ENCODE measurements at regions not wholly inside any gene's neighbourhood (a gene's known extent, or its start where the extent isn't known, plus 50 kb on each side); places are given as distances from the start of the nearest gene placed in this dataset.

DNA sequence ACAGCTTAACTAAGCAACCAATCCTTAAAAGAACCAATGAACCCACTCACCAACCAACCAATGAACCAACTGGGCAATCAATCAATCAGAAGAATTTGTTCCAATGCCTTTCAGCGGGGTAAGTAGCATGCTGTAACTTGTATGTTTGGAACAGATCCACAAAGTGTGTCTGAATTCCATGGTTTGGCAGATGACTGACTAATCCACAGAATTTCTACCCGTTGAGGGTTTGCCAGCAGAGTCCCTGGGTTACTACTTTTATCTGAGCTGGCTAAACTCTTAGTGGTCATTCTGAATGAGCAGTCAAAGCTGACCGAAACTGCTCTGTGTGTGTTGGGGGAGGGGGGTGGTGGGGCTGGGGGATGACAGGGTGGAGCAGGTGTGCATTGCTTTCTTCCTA is 125.0 kb upstream of the JAG1 start:
- H3K4me1 Mint-ChIP-seq (ENCODE audit: low read depth): no peaks in the 10 kb centered on the region
- no peak overlapping the region for H3K4me3 Mint-ChIP-seq
- DNase-seq (ENCODE audit: low spot score): no peak
- H3K27ac Mint-ChIP-seq: no peak overlapping the region
- H3K27me3 Mint-ChIP-seq (ENCODE audit: insufficient read depth): no peaks in the 10 kb centered on the region
- intact Hi-C loops (cut with micrococcal nuclease): no loop called here
- H3K36me3 Mint-ChIP-seq (ENCODE audit: low read depth): no peaks in the 10 kb centered on the region
- no peaks in the 10 kb centered on the region for H3K9me3 Mint-ChIP-seq

DNA sequence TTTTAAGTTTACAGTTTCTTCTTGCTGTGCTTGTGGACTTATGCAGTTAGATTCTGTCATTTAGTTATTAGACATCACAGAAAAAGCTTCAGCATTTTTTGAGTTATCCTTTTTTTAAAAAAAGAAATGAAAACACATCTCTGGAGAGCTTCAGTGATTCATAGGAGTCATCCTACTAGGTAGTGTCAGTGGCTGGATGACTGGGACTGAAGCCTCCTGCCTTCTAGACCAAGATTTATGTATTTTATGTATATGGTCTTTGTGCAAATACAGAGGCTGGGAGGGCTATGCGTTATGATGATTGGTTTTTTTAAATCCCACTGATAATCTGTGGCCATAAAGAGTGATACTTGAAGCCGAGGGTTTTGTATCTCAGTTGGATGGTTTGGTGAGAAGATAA is 125.9 kb upstream of the JAG1 start:
- no peak overlapping the region for H3K4me3 Mint-ChIP-seq
- no peaks in the 10 kb centered on the region for H3K36me3 Mint-ChIP-seq (ENCODE audit: low read depth)
- intact Hi-C loops (cut with micrococcal nuclease): no loop called here
- H3K27me3 Mint-ChIP-seq (ENCODE audit: insufficient read depth): no peaks in the 10 kb centered on the region
- H3K27ac Mint-ChIP-seq: no peak overlapping the region
- H3K9me3 Mint-ChIP-seq: no peaks in the 10 kb centered on the region
- DNase-seq (ENCODE audit: low spot score): no peak
- no peaks in the 10 kb centered on the region for H3K4me1 Mint-ChIP-seq (ENCODE audit: low read depth)

DNA sequence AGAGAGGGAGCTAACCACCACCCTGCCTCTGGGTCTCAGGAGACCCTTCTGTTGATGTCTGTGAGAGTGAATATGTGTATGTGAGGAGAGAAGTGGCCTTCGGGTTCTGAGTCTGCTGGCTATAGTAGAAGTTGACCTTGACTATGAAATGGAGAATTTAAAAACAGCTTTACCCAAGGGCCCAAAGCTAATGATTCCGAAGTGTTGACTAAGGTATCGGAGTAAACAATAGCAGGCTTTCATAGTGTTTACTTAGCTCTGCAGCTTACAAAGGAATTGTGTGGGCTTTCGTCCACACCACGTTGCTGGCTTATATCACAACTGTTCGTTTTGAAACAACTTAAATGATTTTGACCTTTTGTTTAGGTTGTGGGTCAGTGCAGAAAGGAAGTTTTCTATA is 126.5 kb upstream of the JAG1 start:
- H3K36me3 Mint-ChIP-seq (ENCODE audit: low read depth): no peaks in the 10 kb centered on the region
- H3K27me3 Mint-ChIP-seq (ENCODE audit: insufficient read depth): no peaks in the 10 kb centered on the region
- no peaks in the 10 kb centered on the region for H3K9me3 Mint-ChIP-seq
- intact Hi-C loops (cut with micrococcal nuclease): no loop called here
- H3K4me3 Mint-ChIP-seq: no peak overlapping the region
- DNase-seq (ENCODE audit: low spot score): no peak
- no peaks in the 10 kb centered on the region for H3K4me1 Mint-ChIP-seq (ENCODE audit: low read depth)
- no peak overlapping the region for H3K27ac Mint-ChIP-seq

DNA sequence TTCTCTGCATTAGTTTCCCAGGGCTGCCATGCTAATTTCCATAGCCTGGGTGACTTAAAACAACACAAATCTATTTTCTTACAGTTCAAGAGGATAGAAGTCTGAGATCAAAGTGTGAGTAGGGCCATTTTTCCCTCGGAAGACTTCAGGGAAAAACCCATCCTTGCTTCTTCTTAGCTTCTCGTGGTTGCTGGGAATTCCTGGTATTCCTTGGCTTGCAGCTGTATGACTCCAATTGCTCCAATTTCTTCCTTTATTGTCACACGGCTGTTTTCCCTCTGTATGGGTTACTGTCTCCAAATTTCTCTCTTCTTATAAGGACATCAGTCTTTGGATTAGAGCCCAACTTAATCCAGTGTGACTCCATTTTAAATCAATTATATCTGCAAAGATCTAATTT is 128.4 kb upstream of the JAG1 start:
- intact Hi-C loops (cut with micrococcal nuclease): no loop called here
- no peak for DNase-seq (ENCODE audit: low spot score)
- Mint-ChIP-seq H3K4me3 (no peak overlapping the region), H3K27me3 (ENCODE audit: insufficient read depth) (no peaks in the 10 kb centered on the region), H3K4me1 (ENCODE audit: low read depth) (no peaks in the 10 kb centered on the region), H3K9me3 (no peaks in the 10 kb centered on the region), H3K36me3 (ENCODE audit: low read depth) (no peaks in the 10 kb centered on the region), H3K27ac (no peak overlapping the region)

DNA sequence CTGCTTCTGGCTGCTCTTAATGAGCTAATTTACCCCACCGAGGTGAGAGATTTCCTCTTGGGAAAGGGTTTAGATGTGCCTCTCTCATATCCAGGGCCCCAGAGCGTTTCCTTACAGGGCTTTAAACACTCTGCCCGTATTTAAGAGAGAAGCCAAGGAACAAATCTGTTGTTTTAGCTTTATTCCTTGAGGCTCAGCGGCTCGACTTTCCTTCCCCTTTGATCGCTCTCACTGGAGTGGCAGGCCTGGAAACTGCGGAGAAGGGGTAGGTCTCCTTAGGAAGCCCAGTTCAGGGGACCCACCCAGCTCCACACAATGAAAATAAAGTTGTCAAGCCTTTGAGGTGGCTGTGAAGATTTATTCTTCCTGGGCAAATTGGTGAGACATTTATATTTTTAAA is 132.0 kb upstream of the JAG1 start:
- H3K27me3 Mint-ChIP-seq (ENCODE audit: insufficient read depth): no peaks in the 10 kb centered on the region
- intact Hi-C loops (cut with micrococcal nuclease): no loop called here
- no peak overlapping the region for H3K27ac Mint-ChIP-seq
- peaks cover 5% of the 10 kb centered on the region for H3K9me3 Mint-ChIP-seq
- no peak for DNase-seq (ENCODE audit: low spot score)
- H3K36me3 Mint-ChIP-seq (ENCODE audit: low read depth): no peaks in the 10 kb centered on the region
- H3K4me1 Mint-ChIP-seq (ENCODE audit: low read depth): no peaks in the 10 kb centered on the region
- H3K4me3 Mint-ChIP-seq: no peak overlapping the region

DNA sequence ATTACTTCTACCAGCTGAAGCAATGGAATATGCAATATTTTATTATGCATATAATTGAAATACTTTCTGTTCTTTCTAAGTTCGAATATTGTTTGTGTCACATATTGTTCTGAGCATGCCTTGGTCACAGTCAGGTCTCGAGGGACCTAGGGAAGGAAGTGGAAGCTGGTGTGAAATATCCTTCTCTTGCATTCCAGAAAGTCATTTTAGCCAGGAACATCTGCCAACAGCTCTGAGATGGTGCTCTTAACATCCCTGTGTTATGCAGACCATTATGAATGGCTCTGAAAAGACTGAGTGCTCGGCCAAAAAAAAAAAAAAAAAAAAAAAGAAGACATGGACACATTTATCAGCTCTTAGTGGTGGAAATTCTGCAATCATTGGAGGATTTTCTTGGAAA is 132.7 kb upstream of the JAG1 start:
- no peak overlapping the region for H3K27ac Mint-ChIP-seq
- intact Hi-C loops (cut with micrococcal nuclease): no loop called here

DNA sequence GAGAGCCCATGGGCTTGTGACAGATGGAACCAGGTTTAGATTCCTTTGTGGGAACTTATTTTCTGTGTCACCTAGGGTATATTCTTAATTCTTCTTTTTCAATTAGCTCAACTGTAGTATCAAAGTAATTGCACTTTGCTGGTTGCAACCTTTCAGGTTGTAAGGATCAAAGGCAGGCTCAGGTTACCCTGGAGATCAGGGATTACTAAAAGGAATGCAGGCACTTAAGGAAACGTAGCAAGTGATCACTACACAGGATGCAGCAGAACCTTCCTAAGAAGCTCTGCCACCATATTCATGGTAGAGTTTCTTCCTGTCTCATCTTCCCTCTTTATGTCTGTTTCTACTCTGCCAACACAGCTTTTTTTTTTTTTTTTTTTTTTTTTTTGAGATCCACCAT is 133.2 kb upstream of the JAG1 start:
- no peak for DNase-seq (ENCODE audit: low spot score)
- H3K9me3 Mint-ChIP-seq: peaks cover 5% of the 10 kb centered on the region
- H3K27me3 Mint-ChIP-seq (ENCODE audit: insufficient read depth): no peaks in the 10 kb centered on the region
- no peaks in the 10 kb centered on the region for H3K4me1 Mint-ChIP-seq (ENCODE audit: low read depth)
- H3K27ac Mint-ChIP-seq: no peak overlapping the region
- intact Hi-C loops (cut with micrococcal nuclease): no loop called here
- no peak overlapping the region for H3K4me3 Mint-ChIP-seq
- no peaks in the 10 kb centered on the region for H3K36me3 Mint-ChIP-seq (ENCODE audit: low read depth)

More for the DNA sequence above, 132.7 kb upstream of the JAG1 start:
- Mint-ChIP-seq H3K4me3 (no peak overlapping the region), H3K36me3 (ENCODE audit: low read depth) (no peaks in the 10 kb centered on the region), H3K4me1 (ENCODE audit: low read depth) (no peaks in the 10 kb centered on the region), H3K9me3 (peaks cover 5% of the 10 kb centered on the region), H3K27me3 (ENCODE audit: insufficient read depth) (no peaks in the 10 kb centered on the region)
- DNase-seq (ENCODE audit: low spot score): no peak

DNA sequence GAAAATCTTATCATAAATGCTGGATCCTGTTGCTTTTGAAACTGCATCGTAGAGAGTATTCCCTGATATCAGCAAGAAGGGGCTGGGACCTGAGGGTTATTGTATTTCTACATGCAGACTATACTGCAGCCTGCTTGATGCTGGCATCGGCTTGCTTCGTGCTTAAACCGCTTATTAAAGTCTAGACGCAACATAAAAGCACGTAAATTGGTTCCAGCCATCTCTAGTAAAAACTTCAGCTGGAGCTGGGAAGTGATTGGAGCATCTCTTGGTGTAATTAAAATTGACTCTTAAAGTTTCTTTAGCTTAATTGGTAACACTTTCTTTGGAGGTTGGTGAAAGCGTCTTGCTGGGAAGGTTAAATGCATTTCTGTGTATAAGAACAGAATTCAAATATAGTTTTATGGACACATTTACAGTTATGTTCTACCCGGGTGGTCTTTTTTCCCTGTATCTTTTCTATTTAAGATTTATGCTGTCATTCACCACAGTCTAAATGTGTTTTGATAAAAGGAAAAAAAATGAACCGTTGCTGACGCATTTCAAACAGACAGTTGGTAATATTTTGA is 139.0 kb upstream of the JAG1 start:
- DNase-seq (ENCODE audit: low spot score): no peak
- H3K9me3 Mint-ChIP-seq: peaks cover 5% of the 10 kb centered on the region
- intact Hi-C loops (cut with micrococcal nuclease): no loop called here
- H3K4me3 Mint-ChIP-seq: no peak overlapping the region
- H3K27ac Mint-ChIP-seq: no peak overlapping the region
- H3K4me1 Mint-ChIP-seq (ENCODE audit: low read depth): no peaks in the 10 kb centered on the region
- no peaks in the 10 kb centered on the region for H3K36me3 Mint-ChIP-seq (ENCODE audit: low read depth)
- no peaks in the 10 kb centered on the region for H3K27me3 Mint-ChIP-seq (ENCODE audit: insufficient read depth)

DNA sequence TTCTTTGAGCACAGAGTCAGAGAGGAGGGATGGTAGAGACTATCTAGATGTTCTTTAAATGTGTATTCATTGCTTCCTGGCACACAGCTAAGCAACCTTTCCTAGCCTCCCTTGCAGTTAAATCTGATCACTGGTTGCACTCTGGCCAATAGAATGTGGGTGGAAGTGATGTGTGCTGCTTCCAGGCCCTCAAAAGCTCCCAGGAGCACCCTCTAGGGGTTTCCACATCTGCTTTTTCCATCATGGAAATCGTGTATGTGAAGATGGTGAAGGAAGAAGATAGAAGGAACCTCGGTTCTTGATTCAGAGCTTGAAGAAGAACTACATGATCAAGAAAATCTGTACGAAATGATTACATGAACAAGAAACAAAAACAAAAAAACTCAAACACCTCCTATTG is 149.8 kb upstream of the JAG1 start:
- no peak for DNase-seq (ENCODE audit: low spot score)
- Mint-ChIP-seq H3K27me3 (ENCODE audit: insufficient read depth) (no peaks in the 10 kb centered on the region), H3K4me3 (no peak overlapping the region), H3K27ac (no peak overlapping the region), H3K4me1 (ENCODE audit: low read depth) (no peaks in the 10 kb centered on the region), H3K9me3 (peaks cover 6% of the 10 kb centered on the region), H3K36me3 (ENCODE audit: low read depth) (no peaks in the 10 kb centered on the region)
- intact Hi-C loops (cut with micrococcal nuclease): no loop called here

DNA sequence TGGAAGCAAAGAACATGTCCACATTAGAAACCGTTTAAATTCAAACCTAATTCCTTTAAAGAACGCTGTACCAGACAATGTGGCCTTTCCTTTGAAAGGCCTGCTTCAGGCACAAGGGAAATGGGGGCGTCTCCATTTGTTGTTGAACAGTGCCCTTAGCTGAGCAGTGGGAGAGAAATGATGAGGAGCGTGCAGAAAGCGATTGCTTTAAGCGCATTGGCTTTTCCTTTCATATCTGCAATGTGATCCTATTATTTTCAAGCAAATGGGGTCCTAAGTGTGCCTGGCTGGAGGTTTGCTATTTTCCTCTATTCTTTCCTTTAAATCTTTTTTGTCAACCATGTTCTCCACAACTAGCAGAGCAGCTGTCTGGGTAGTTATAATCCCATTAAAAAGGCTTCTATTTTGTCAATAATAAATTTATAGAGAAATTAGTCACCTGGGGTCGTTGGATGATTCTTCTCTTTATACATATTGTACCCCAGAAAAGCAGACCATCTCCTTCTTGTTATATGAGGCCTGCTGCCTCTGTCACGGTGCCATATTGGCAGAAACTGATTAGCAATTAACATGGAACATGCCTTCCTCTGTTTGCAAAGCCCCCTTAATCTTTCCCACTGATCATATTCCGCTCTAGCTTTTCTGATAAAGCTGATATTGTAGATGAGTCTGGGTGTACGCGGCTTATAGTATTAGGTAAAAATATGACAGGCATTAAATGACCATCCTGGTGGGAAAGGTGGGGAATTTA is 151.1 kb upstream of the JAG1 start:
- Mint-ChIP-seq H3K27ac (no peak overlapping the region), H3K4me1 (ENCODE audit: low read depth) (no peaks in the 10 kb centered on the region), H3K9me3 (no peaks in the 10 kb centered on the region), H3K36me3 (ENCODE audit: low read depth) (no peaks in the 10 kb centered on the region), H3K4me3 (no peak overlapping the region), H3K27me3 (ENCODE audit: insufficient read depth) (no peaks in the 10 kb centered on the region)
- intact Hi-C loops (cut with micrococcal nuclease): no loop called here
- no peak for DNase-seq (ENCODE audit: low spot score)

DNA sequence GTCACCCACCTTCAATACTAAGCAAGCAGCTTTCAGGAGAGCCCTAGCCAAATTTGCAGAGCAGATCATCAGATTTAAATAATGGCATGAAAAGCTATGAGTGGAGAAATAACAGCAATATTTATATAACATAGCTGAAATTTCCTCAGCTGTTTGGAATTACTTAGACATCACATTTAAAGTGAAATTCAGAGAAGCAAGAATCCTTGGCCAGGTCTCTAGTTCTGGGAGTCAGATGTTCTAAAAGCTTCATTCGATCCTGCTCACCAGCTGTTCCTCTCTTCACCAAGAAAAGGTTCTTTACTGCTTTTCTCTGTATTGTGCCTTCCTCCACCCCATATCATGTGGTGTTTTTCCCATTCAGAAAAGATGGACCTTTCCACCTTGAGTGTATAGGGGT is 152.3 kb upstream of the JAG1 start:
- intact Hi-C loops (cut with micrococcal nuclease): no loop called here
- Mint-ChIP-seq H3K27ac (no peak overlapping the region), H3K4me3 (no peak overlapping the region), H3K4me1 (ENCODE audit: low read depth) (no peaks in the 10 kb centered on the region), H3K9me3 (no peaks in the 10 kb centered on the region), H3K27me3 (ENCODE audit: insufficient read depth) (no peaks in the 10 kb centered on the region), H3K36me3 (ENCODE audit: low read depth) (no peaks in the 10 kb centered on the region)
- no peak for DNase-seq (ENCODE audit: low spot score)

DNA sequence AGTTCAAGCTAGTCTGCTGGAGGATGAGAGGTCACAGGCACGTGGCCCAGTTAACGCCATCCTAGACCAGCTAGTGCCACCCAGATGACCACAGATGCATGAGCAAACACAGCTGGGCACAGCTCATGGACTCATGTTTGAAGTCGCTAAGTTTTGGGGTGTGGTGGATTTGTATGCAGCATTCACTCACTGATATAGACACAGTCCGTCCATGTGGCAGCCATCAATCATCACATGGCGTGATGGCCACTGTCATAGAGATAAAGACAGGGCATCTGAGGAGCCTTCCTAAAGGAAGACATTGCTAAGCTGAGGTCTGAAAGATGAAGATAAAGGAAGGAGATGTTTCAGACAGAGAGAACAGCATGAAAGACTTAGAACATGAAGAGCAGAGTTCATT is 154.4 kb upstream of the JAG1 start:
- no peak for DNase-seq (ENCODE audit: low spot score)
- H3K9me3 Mint-ChIP-seq: no peaks in the 10 kb centered on the region
- intact Hi-C loops (cut with micrococcal nuclease): no loop called here
- no peaks in the 10 kb centered on the region for H3K36me3 Mint-ChIP-seq (ENCODE audit: low read depth)
- H3K4me3 Mint-ChIP-seq: no peak overlapping the region
- H3K27me3 Mint-ChIP-seq (ENCODE audit: insufficient read depth): no peaks in the 10 kb centered on the region
- H3K27ac Mint-ChIP-seq: no peak overlapping the region
- no peaks in the 10 kb centered on the region for H3K4me1 Mint-ChIP-seq (ENCODE audit: low read depth)

DNA sequence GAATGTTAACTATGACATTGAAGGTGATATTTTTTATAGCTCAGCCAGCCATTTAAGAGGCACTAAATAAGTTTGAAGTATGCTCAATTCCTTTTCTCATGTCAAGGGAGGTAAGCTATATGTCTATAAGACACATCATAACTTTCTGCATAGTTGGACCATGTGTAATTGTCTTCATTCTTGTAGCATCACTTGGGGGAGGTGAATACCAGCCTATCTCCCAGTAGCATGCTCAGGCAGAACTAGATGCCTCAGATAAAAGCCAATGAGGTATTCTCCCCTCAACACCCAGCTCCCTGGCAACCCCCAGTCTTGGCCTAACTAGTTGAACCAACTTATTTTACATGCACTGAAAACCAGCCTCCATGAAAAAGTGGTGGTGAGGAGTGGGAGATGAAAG is 158.3 kb upstream of the JAG1 start:
- Mint-ChIP-seq H3K36me3 (ENCODE audit: low read depth) (no peaks in the 10 kb centered on the region), H3K4me3 (no peak overlapping the region), H3K4me1 (ENCODE audit: low read depth) (no peaks in the 10 kb centered on the region), H3K9me3 (no peaks in the 10 kb centered on the region), H3K27me3 (ENCODE audit: insufficient read depth) (no peaks in the 10 kb centered on the region), H3K27ac (no peak overlapping the region)
- intact Hi-C loops (cut with micrococcal nuclease): no loop called here
- no peak for DNase-seq (ENCODE audit: low spot score)

DNA sequence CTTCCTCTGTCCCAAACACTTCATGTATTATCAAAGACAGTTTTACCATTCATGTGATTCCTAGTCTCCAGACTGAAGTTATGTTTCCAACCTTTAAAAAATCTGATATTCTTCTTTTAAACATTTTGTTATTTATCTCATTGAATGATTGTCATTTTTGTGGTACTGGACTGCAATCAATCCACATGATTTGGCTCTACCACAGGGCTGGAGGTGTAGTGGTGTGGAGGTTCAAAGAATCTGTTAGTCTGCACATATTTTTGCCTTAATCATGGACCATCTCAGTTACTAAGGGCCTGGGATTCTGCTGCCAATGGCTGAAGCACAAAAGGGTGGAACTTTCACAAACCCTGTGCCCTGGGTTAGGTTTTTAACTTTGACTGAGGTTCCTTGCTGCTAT is 164.1 kb upstream of the JAG1 start:
- Mint-ChIP-seq H3K4me3 (no peak overlapping the region), H3K4me1 (ENCODE audit: low read depth) (no peaks in the 10 kb centered on the region), H3K36me3 (ENCODE audit: low read depth) (no peaks in the 10 kb centered on the region), H3K27me3 (ENCODE audit: insufficient read depth) (no peaks in the 10 kb centered on the region), H3K9me3 (no peaks in the 10 kb centered on the region), H3K27ac (no peak overlapping the region)
- DNase-seq (ENCODE audit: low spot score): no peak
- intact Hi-C loops (cut with micrococcal nuclease): no loop called here

Data from activated T-helper 1 cell treated with anti-CD3 and anti-CD28 coated beads, Interleukin-12 subunit alpha, Interleukin-12 subunit beta, Interleukin-2, Interleukin-4 antibody, amounts not matched to agents 30 ng/mL and 10 ng/mL and 1 ng/mL, durations not matched to agents 14 hours and 24 hours and 36 hours (primary cell).